ENCODE measurements at regions not wholly inside any gene's neighbourhood (a gene's known extent, or its start where the extent isn't known, plus 50 kb on each side); places are given as distances from the start of the nearest gene placed in this dataset.

DNA sequence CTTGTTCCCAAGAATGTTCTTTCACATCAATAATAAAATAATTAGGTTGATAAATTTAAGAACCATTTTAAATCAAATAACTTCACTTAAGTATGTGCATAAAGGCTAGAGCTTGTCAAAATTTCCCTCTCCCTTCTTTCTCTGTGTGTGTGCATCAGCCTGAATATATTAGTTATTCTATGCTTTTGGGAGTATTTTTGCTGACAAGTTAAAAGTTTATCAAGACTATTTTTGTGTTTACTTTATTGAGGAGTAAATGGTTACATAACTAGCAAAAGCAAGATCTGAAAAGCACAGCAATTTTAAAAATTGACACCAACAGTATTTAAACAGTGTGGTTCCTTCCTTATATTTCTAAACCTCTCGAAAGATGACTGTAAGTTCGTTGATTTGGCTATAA lies 261.7 kb downstream of the ISL1 start:
- no peak for DNase-seq (ENCODE audit: extremely low spot score in 2 of 2)
- no peak overlapping the region for H3K4me3 ChIP-seq

DNA sequence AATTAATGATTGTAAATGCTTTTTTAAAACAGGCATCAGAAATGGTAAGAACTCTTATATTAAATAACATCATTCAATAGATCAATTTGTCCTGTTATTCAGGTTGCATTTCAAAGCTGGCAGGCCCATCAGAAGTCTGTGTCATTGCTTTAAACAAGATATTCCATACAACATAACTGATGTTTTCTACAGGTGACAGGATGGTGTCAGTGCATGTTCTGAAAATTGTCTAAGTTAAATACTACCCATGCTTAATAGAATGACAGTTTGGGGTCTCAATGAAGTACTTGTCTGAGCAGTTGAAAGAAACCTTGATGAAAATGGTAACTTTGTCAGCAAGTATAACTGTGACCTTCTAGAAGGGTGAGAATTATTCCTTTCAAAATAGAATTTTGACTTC lies 263.2 kb downstream of the ISL1 start:
- no peak overlapping the region for H3K4me3 ChIP-seq
- DNase-seq (ENCODE audit: extremely low spot score in 2 of 2), result no peak
- no peaks in the 10 kb centered on the region for H3K9me3 ChIP-seq
- TF ChIP-seq POLR2AphosphoS5 (IDR thresholded peaks at IDR 0.05; ENCODE audit: insufficient read depth in 1 of 2, low read depth in 1 of 2), result no peak
- no peak for TF ChIP-seq POLR2A (IDR thresholded peaks at IDR 0.05)
- TF ChIP-seq, protein P1, sequence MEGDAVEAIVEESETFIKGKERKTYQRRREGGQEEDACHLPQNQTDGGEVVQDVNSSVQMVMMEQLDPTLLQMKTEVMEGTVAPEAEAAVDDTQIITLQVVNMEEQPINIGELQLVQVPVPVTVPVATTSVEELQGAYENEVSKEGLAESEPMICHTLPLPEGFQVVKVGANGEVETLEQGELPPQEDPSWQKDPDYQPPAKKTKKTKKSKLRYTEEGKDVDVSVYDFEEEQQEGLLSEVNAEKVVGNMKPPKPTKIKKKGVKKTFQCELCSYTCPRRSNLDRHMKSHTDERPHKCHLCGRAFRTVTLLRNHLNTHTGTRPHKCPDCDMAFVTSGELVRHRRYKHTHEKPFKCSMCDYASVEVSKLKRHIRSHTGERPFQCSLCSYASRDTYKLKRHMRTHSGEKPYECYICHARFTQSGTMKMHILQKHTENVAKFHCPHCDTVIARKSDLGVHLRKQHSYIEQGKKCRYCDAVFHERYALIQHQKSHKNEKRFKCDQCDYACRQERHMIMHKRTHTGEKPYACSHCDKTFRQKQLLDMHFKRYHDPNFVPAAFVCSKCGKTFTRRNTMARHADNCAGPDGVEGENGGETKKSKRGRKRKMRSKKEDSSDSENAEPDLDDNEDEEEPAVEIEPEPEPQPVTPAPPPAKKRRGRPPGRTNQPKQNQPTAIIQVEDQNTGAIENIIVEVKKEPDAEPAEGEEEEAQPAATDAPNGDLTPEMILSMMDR (IDR thresholded peaks at IDR 0.05), result no peak
- H3K4me1 ChIP-seq, result no peaks in the 10 kb centered on the region
- intact Hi-C loops (cut with DNase I), result no loop called here
- no peak overlapping the region for H3K27ac ChIP-seq
- no peaks in the 10 kb centered on the region for H3K36me3 ChIP-seq
- no peaks in the 10 kb centered on the region for H3K27me3 ChIP-seq

More for the DNA sequence above, 261.7 kb downstream of the ISL1 start:
- H3K27me3 ChIP-seq, result no peaks in the 10 kb centered on the region
- TF ChIP-seq POLR2AphosphoS5 (IDR thresholded peaks at IDR 0.05; ENCODE audit: insufficient read depth in 1 of 2, low read depth in 1 of 2), result no peak
- no peak for TF ChIP-seq POLR2A (IDR thresholded peaks at IDR 0.05)
- TF ChIP-seq, protein P1 (IDR thresholded peaks at IDR 0.05), result no peak
- H3K9me3 ChIP-seq, result no peaks in the 10 kb centered on the region
- no peaks in the 10 kb centered on the region for H3K4me1 ChIP-seq
- no peak overlapping the region for H3K27ac ChIP-seq
- H3K36me3 ChIP-seq, result no peaks in the 10 kb centered on the region
- intact Hi-C loops (cut with DNase I), result no loop called here

DNA sequence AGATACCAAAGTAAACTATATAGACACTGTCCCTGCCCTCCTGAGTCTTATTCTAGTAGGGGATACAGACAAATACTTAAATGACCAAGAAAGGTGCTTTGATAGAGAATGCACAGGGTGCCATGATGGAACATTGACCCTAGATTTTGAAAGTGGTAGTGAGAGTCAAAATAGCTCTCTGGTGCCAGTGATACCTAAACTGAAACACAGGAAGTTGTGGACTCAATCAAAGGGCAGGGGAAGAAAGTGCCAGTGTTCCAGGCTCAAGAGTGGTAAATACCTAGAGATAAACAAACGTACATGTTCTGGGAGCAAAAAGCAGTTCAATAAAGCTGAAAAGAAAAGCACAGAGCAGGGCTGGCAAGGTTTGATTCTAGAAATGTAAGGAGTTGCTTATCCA lies 267.6 kb downstream of the ISL1 start:
- Histone ChIP-seq H3K27me3 (no peaks in the 10 kb centered on the region), H3K9me3 (no peaks in the 10 kb centered on the region), H3K4me3 (no peak overlapping the region), H3K27ac (no peak overlapping the region), H3K4me1 (no peaks in the 10 kb centered on the region), H3K36me3 (no peaks in the 10 kb centered on the region)
- intact Hi-C loops (cut with DNase I), result no loop called here
- TF ChIP-seq POLR2A (IDR thresholded peaks at IDR 0.05), result no peak
- no peak for TF ChIP-seq POLR2AphosphoS5 (IDR thresholded peaks at IDR 0.05; ENCODE audit: insufficient read depth in 1 of 2, low read depth in 1 of 2)
- TF ChIP-seq, protein P1 (IDR thresholded peaks at IDR 0.05), result no peak
- no peak for DNase-seq (ENCODE audit: extremely low spot score in 2 of 2)

DNA sequence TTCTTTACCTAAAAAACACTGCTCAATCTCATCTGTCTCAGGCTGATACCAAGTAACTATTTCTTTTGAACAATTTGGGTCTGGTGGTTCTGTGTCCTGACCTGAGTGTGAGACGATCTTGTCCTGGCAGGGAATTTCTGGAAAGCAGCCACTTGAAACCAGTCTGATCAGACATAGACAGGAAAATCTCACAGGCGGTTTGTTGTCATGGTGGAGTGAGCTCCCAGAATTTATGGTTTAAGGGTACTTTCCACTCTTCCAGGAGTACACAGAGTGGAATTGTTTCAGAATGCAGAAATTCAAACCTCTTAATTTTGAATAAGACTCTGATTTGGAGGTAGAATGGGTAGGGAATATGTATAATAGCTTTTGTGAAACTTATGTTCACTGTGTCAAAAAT lies 268.2 kb downstream of the ISL1 start:
- intact Hi-C loops (cut with DNase I), result no loop called here
- Histone ChIP-seq H3K27ac (no peak overlapping the region), H3K36me3 (no peaks in the 10 kb centered on the region), H3K27me3 (no peaks in the 10 kb centered on the region), H3K4me1 (no peaks in the 10 kb centered on the region), H3K4me3 (no peak overlapping the region), H3K9me3 (no peaks in the 10 kb centered on the region)
- no peak for DNase-seq (ENCODE audit: extremely low spot score in 2 of 2)
- no peak for TF ChIP-seq POLR2A (IDR thresholded peaks at IDR 0.05)
- TF ChIP-seq POLR2AphosphoS5 (IDR thresholded peaks at IDR 0.05; ENCODE audit: insufficient read depth in 1 of 2, low read depth in 1 of 2), result no peak
- TF ChIP-seq, protein P1 (IDR thresholded peaks at IDR 0.05), result no peak

DNA sequence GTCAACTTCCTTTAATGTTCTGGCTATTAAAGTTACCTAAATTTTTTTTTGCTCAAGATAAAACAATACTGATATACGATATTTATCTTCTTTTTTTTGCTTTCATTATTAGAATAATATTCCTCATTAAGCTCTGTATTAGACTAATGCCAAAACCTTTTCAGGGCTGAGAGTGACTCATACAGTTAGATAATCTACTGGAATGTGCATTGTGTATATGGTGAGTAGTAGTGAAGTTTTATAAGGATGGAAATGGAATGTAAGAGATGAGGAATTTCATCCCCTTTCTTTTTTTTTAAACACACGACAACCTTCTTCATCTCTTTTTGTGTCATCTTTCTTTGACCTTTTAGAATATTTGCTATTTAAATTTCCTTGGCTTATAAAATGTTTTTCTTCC lies 268.6 kb downstream of the ISL1 start:
- no peak for DNase-seq (ENCODE audit: extremely low spot score in 2 of 2)
- intact Hi-C loops (cut with DNase I), result no loop called here

More for the DNA sequence above, 268.6 kb downstream of the ISL1 start:
- H3K4me3 ChIP-seq, result no peak overlapping the region
- H3K9me3 ChIP-seq, result no peaks in the 10 kb centered on the region
- no peaks in the 10 kb centered on the region for H3K27me3 ChIP-seq
- H3K27ac ChIP-seq, result no peak overlapping the region
- H3K36me3 ChIP-seq, result no peaks in the 10 kb centered on the region
- H3K4me1 ChIP-seq, result no peaks in the 10 kb centered on the region
- TF ChIP-seq, protein P1 (IDR thresholded peaks at IDR 0.05), result no peak
- no peak for TF ChIP-seq POLR2A (IDR thresholded peaks at IDR 0.05)
- TF ChIP-seq POLR2AphosphoS5 (IDR thresholded peaks at IDR 0.05; ENCODE audit: insufficient read depth in 1 of 2, low read depth in 1 of 2), result no peak
